Stimulated activated naive CD8-positive, alpha-beta T cell treated with anti-CD3 and anti-CD28 coated beads, Interleukin-15, amount 100 ng/mL, for 72 hours (primary cell): ENCODE measurements at regions not wholly inside any gene's neighbourhood (a gene's known extent, or its start where the extent isn't known, plus 50 kb on each side); places are given as distances from the start of the nearest gene placed in this dataset.

Experiments used
- ATAC-seq: fragments of 150-1000 bp; cut with Tn5 transposase; 2 replicates; pipeline ENCODE4 v1.10.0; 2021; ENCODE audit warnings: mild to moderate bottlenecking, moderate library complexity
- DNase-seq, 2 donors: peaks; one replicate each; pipeline ENCODE4 v3.0.0; 2021 to 2022
- H3K27ac Mint-ChIP-seq, 2 donors: one replicate each; pipeline ENCODE4 v1.8.0; 2022; ENCODE audit warnings: mild to moderate bottlenecking in 2 of 2, mixed read lengths in 2 of 2, moderate library complexity in 2 of 2
- H3K27me3 Mint-ChIP-seq: one replicate; pipeline ENCODE4 v1.8.0; 2022; ENCODE audit warnings: mixed read lengths
- H3K4me1 Mint-ChIP-seq: one replicate; pipeline ENCODE4 v1.8.0; 2022; ENCODE audit warnings: mild to moderate bottlenecking, mixed read lengths
- H3K4me3 Mint-ChIP-seq, 2 donors: one replicate each; pipeline ENCODE4 v1.8.0; 2022; ENCODE audit warnings: mild to moderate bottlenecking in 2 of 2, mixed read lengths in 2 of 2, moderate library complexity in 1 of 2
- H3K9me3 Mint-ChIP-seq, 2 donors: one replicate each; pipeline ENCODE4 v1.8.0; 2022; ENCODE audit warnings: mixed read lengths in 2 of 2

- ATAC-seq (no peak), DNase-seq (no peak)
- H3K27ac Mint-ChIP-seq = no peak overlapping the region
- H3K4me1 Mint-ChIP-seq = no peaks in the 10 kb centered on the region
- H3K4me3 Mint-ChIP-seq = no peak overlapping the region
- no peaks in the 10 kb centered on the region for H3K27me3 Mint-ChIP-seq
- H3K9me3 Mint-ChIP-seq = no peaks in the 10 kb centered on the region
Measured at GRCh38 chr12:102781117-102781516, 135.9 kb downstream of the PAH start.

- H3K4me3 Mint-ChIP-seq = no peak overlapping the region
Measured at GRCh38 chr12:102776041-102776440, 141.0 kb downstream of the PAH start.

GRCh38 chr12:102769323-102769916 lies 147.6 kb downstream of the PAH start:
- peak; percentile 60 for ATAC-seq
- Mint-ChIP-seq H3K4me1 (no peaks in the 10 kb centered on the region), H3K27me3 (peaks cover 28% of the 10 kb centered on the region), H3K9me3 (no peaks in the 10 kb centered on the region), H3K27ac (no peak overlapping the region), H3K4me3 (no peak overlapping the region)
- DNase-seq = peak; percentile 44 to 45

More at GRCh38 chr12:102776041-102776440, 141.0 kb downstream of the PAH start:
- DNase-seq (no peak), ATAC-seq (no peak)
- H3K4me1 Mint-ChIP-seq = no peaks in the 10 kb centered on the region
- no peak overlapping the region for H3K27ac Mint-ChIP-seq
- H3K9me3 Mint-ChIP-seq = no peaks in the 10 kb centered on the region
- H3K27me3 Mint-ChIP-seq = no peaks in the 10 kb centered on the region

- no peak overlapping the region for H3K4me3 Mint-ChIP-seq
Measured at GRCh38 chr12:102766961-102767360, 150.1 kb downstream of the PAH start.

GRCh38 chr12:102765736-102766135 lies 151.3 kb downstream of the PAH start:
- ATAC-seq (no peak), DNase-seq (no peak)
- H3K4me3 Mint-ChIP-seq = no peak overlapping the region

More at GRCh38 chr12:102766961-102767360, 150.1 kb downstream of the PAH start:
- peaks cover 28% of the 10 kb centered on the region for H3K27me3 Mint-ChIP-seq
- H3K27ac Mint-ChIP-seq = peak overlapping the region in 1 of 2 donors; percentile 59
- no peak for DNase-seq
- no peak for ATAC-seq
- no peaks in the 10 kb centered on the region for H3K9me3 Mint-ChIP-seq
- H3K4me1 Mint-ChIP-seq = no peaks in the 10 kb centered on the region

GRCh38 chr12:102763471-102763870 lies 153.6 kb downstream of the PAH start:
- no peak overlapping the region for H3K4me3 Mint-ChIP-seq
- H3K27ac Mint-ChIP-seq = no peak overlapping the region
- no peaks in the 10 kb centered on the region for H3K9me3 Mint-ChIP-seq
- ATAC-seq (no peak), DNase-seq (no peak)
- H3K27me3 Mint-ChIP-seq = peaks cover 24% of the 10 kb centered on the region
- H3K4me1 Mint-ChIP-seq = no peaks in the 10 kb centered on the region

More at GRCh38 chr12:102765736-102766135, 151.3 kb downstream of the PAH start:
- Mint-ChIP-seq H3K4me1 (no peaks in the 10 kb centered on the region), H3K27me3 (peaks cover 33% of the 10 kb centered on the region), H3K9me3 (no peaks in the 10 kb centered on the region), H3K27ac (no peak overlapping the region)

- H3K27me3 Mint-ChIP-seq = peaks cover 25% of the 10 kb centered on the region
- no peak for ATAC-seq
- H3K27ac Mint-ChIP-seq = no peak overlapping the region
- no peaks in the 10 kb centered on the region for H3K4me1 Mint-ChIP-seq
- no peak for DNase-seq
- H3K4me3 Mint-ChIP-seq = no peak overlapping the region
- H3K9me3 Mint-ChIP-seq = no peaks in the 10 kb centered on the region
Measured at GRCh38 chr12:102763061-102763460, 154.0 kb downstream of the PAH start.

GRCh38 chr12:102760322-102760721 lies 156.7 kb downstream of the PAH start:
- ATAC-seq (no peak), DNase-seq (no peak)
- Mint-ChIP-seq H3K4me3 (no peak overlapping the region), H3K27ac (no peak overlapping the region), H3K4me1 (no peaks in the 10 kb centered on the region), H3K9me3 (no peaks in the 10 kb centered on the region), H3K27me3 (peaks cover 24% of the 10 kb centered on the region)

GRCh38 chr12:102759466-102759865 lies 157.6 kb downstream of the PAH start:
- peaks cover 24% of the 10 kb centered on the region for H3K27me3 Mint-ChIP-seq
- no peaks in the 10 kb centered on the region for H3K9me3 Mint-ChIP-seq
- H3K4me3 Mint-ChIP-seq = no peak overlapping the region
- no peak overlapping the region for H3K27ac Mint-ChIP-seq
- no peak for DNase-seq
- no peak for ATAC-seq
- H3K4me1 Mint-ChIP-seq = no peaks in the 10 kb centered on the region

- no peak overlapping the region for H3K27ac Mint-ChIP-seq
- DNase-seq (no peak), ATAC-seq (no peak)
- H3K4me3 Mint-ChIP-seq = no peak overlapping the region
- no peaks in the 10 kb centered on the region for H3K4me1 Mint-ChIP-seq
- H3K9me3 Mint-ChIP-seq = no peaks in the 10 kb centered on the region
- peaks cover 24% of the 10 kb centered on the region for H3K27me3 Mint-ChIP-seq
Measured at GRCh38 chr12:102757882-102758226, 159.2 kb downstream of the PAH start.

GRCh38 chr12:102757154-102757881 lies 159.7 kb downstream of the PAH start:
- Mint-ChIP-seq H3K4me3 (no peak overlapping the region), H3K4me1 (no peaks in the 10 kb centered on the region), H3K27me3 (peaks cover 24% of the 10 kb centered on the region), H3K9me3 (no peaks in the 10 kb centered on the region), H3K27ac (no peak overlapping the region)
- ATAC-seq (no peak), DNase-seq (no peak)

GRCh38 chr12:102756530-102756929 lies 160.5 kb downstream of the PAH start:
- H3K27me3 Mint-ChIP-seq = peaks cover 24% of the 10 kb centered on the region
- H3K9me3 Mint-ChIP-seq = no peaks in the 10 kb centered on the region
- DNase-seq = no peak
- H3K27ac Mint-ChIP-seq = no peak overlapping the region
- H3K4me1 Mint-ChIP-seq = no peaks in the 10 kb centered on the region
- H3K4me3 Mint-ChIP-seq = no peak overlapping the region
- no peak for ATAC-seq

- Mint-ChIP-seq H3K9me3 (no peaks in the 10 kb centered on the region), H3K4me1 (no peaks in the 10 kb centered on the region), H3K4me3 (no peak overlapping the region), H3K27me3 (peaks cover 17% of the 10 kb centered on the region), H3K27ac (no peak overlapping the region)
- no peak for ATAC-seq
- no peak for DNase-seq
Measured at GRCh38 chr12:102755266-102755665, 161.8 kb downstream of the PAH start.

GRCh38 chr12:102753802-102754201 lies 163.2 kb downstream of the PAH start:
- no peak overlapping the region for H3K4me3 Mint-ChIP-seq
- H3K27ac Mint-ChIP-seq = no peak overlapping the region
- H3K9me3 Mint-ChIP-seq = no peaks in the 10 kb centered on the region
- peaks cover 17% of the 10 kb centered on the region for H3K27me3 Mint-ChIP-seq
- ATAC-seq = no peak
- no peak for DNase-seq
- no peaks in the 10 kb centered on the region for H3K4me1 Mint-ChIP-seq

- Mint-ChIP-seq H3K4me1 (no peaks in the 10 kb centered on the region), H3K4me3 (no peak overlapping the region), H3K9me3 (peaks cover 0 to 8% of the 10 kb centered on the region in 2 donors), H3K27me3 (no peaks in the 10 kb centered on the region), H3K27ac (no peak overlapping the region)
- no peak for ATAC-seq
- no peak for DNase-seq
Measured at GRCh38 chr12:102748704-102749103, 168.3 kb downstream of the PAH start.

GRCh38 chr12:102746963-102747362 lies 170.1 kb downstream of the PAH start:
- Mint-ChIP-seq H3K9me3 (peaks cover 0 to 8% of the 10 kb centered on the region in 2 donors), H3K4me3 (no peak overlapping the region), H3K4me1 (no peaks in the 10 kb centered on the region), H3K27ac (no peak overlapping the region), H3K27me3 (no peaks in the 10 kb centered on the region)
- DNase-seq = no peak
- ATAC-seq = no peak
